ENCODE measurements at regions not wholly inside any gene's neighbourhood (a gene's known extent, or its start where the extent isn't known, plus 50 kb on each side); places are given as distances from the start of the nearest gene placed in this dataset.

GRCh38 chr1:208438112-208438699, 194.0 kb upstream of the PLXNA2 start:
- Histone ChIP-seq H3K4me3 (ENCODE audit: low read length, poor library complexity, severe bottlenecking) (no peak overlapping the region), H3K9me2 (replicated peaks; ENCODE audit: low read depth, low read length) (no peaks in the 10 kb centered on the region), H2AFZ (ENCODE audit: low read length) (no peak overlapping the region), H4K20me1 (ENCODE audit: insufficient read depth, low read length, poor library complexity, severe bottlenecking) (no peaks in the 10 kb centered on the region), H3K9me3 (ENCODE audit: insufficient read depth, low read depth, low read length) (no peaks in the 10 kb centered on the region), H3K27me3 (ENCODE audit: insufficient read depth, low read length, poor library complexity, severe bottlenecking) (no peaks in the 10 kb centered on the region), H3K4me1 (ENCODE audit: insufficient read depth, low read length, poor library complexity, severe bottlenecking) (no peaks in the 10 kb centered on the region), H3K79me2 (ENCODE audit: insufficient read depth, low read length) (no peaks in the 10 kb centered on the region), H3F3A (ENCODE audit: low read depth) (no peaks in the 10 kb centered on the region), H3K4me2 (ENCODE audit: low read depth, low read length, poor library complexity, severe bottlenecking) (no peak overlapping the region), H3K9ac (ENCODE audit: low read depth, low read length, poor library complexity, severe bottlenecking) (no peak overlapping the region), H3K36me3 (ENCODE audit: insufficient read depth, low read length) (no peaks in the 10 kb centered on the region)
- TF ChIP-seq EZH2phosphoT487 (IDR thresholded peaks at IDR 0.05; ENCODE audit: borderline replicate concordance) (no peak), CTCF (conservative IDR thresholded peaks at IDR 0.05; ENCODE audit: low read length) (no peak)

GRCh38 chr1:208445758-208446203, 201.6 kb upstream of the PLXNA2 start:
- H4K20me1 ChIP-seq (ENCODE audit: insufficient read depth, low read length, poor library complexity, severe bottlenecking): no peaks in the 10 kb centered on the region
- TF ChIP-seq CTCF (conservative IDR thresholded peaks at IDR 0.05; ENCODE audit: low read length) (no peak), EZH2phosphoT487 (IDR thresholded peaks at IDR 0.05; ENCODE audit: borderline replicate concordance) (no peak)
- H3K4me3 ChIP-seq (ENCODE audit: low read length, poor library complexity, severe bottlenecking): no peak overlapping the region
- H3K9ac ChIP-seq (ENCODE audit: low read depth, low read length, poor library complexity, severe bottlenecking): no peak overlapping the region
- no peaks in the 10 kb centered on the region for H3K27me3 ChIP-seq (ENCODE audit: insufficient read depth, low read length, poor library complexity, severe bottlenecking)
- H2AFZ ChIP-seq (ENCODE audit: low read length): no peak overlapping the region
- H3K4me2 ChIP-seq (ENCODE audit: low read depth, low read length, poor library complexity, severe bottlenecking): no peak overlapping the region
- no peaks in the 10 kb centered on the region for H3F3A ChIP-seq (ENCODE audit: low read depth)
- no peaks in the 10 kb centered on the region for H3K4me1 ChIP-seq (ENCODE audit: insufficient read depth, low read length, poor library complexity, severe bottlenecking)
- no peaks in the 10 kb centered on the region for H3K79me2 ChIP-seq (ENCODE audit: insufficient read depth, low read length)
- no peaks in the 10 kb centered on the region for H3K9me3 ChIP-seq (ENCODE audit: insufficient read depth, low read depth, low read length)
- H3K9me2 ChIP-seq (replicated peaks; ENCODE audit: low read depth, low read length): no peaks in the 10 kb centered on the region
- no peaks in the 10 kb centered on the region for H3K36me3 ChIP-seq (ENCODE audit: insufficient read depth, low read length)

GRCh38 chr1:208446271-208446691, 202.1 kb upstream of the PLXNA2 start:
- H2AFZ ChIP-seq (ENCODE audit: low read length): no peak overlapping the region
- H3K9me3 ChIP-seq (ENCODE audit: insufficient read depth, low read depth, low read length): no peaks in the 10 kb centered on the region
- no peaks in the 10 kb centered on the region for H3K36me3 ChIP-seq (ENCODE audit: insufficient read depth, low read length)
- no peak overlapping the region for H3K4me2 ChIP-seq (ENCODE audit: low read depth, low read length, poor library complexity, severe bottlenecking)
- TF ChIP-seq EZH2phosphoT487 (IDR thresholded peaks at IDR 0.05; ENCODE audit: borderline replicate concordance): no peak
- TF ChIP-seq CTCF (conservative IDR thresholded peaks at IDR 0.05; ENCODE audit: low read length): no peak
- H3K4me1 ChIP-seq (ENCODE audit: insufficient read depth, low read length, poor library complexity, severe bottlenecking): no peaks in the 10 kb centered on the region
- H3K27me3 ChIP-seq (ENCODE audit: insufficient read depth, low read length, poor library complexity, severe bottlenecking): no peaks in the 10 kb centered on the region
- no peak overlapping the region for H3K9ac ChIP-seq (ENCODE audit: low read depth, low read length, poor library complexity, severe bottlenecking)
- H3K9me2 ChIP-seq (replicated peaks; ENCODE audit: low read depth, low read length): no peaks in the 10 kb centered on the region
- no peaks in the 10 kb centered on the region for H3F3A ChIP-seq (ENCODE audit: low read depth)
- H3K79me2 ChIP-seq (ENCODE audit: insufficient read depth, low read length): no peaks in the 10 kb centered on the region
- H3K4me3 ChIP-seq (ENCODE audit: low read length, poor library complexity, severe bottlenecking): no peak overlapping the region
- no peaks in the 10 kb centered on the region for H4K20me1 ChIP-seq (ENCODE audit: insufficient read depth, low read length, poor library complexity, severe bottlenecking)

Data from Loucy (cell line).